ENCODE measurements at regions not wholly inside any gene's neighbourhood (a gene's known extent, or its start where the extent isn't known, plus 50 kb on each side); places are given as distances from the start of the nearest gene placed in this dataset.

DNA sequence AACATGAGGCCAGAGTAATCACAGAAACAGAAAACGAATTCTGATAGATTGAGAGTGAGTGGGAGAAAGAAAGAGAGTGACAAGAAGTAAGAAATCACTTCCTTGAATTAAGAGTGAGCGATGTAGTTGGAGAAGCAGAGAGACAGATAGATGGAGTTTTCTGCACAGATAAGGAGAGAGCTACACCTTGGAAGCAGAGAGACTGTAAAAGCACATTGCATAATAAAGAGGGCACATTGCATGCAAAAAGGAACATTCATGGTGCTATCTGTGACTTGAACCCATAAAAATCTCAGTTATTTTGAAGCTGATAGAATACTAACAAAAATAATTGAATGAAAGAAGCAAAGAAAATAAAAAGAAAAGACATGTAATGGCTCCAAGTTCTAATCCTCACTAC is 943.8 kb downstream of the NR2F1-AS1 start:
- H3K27ac ChIP-seq (ENCODE audit: low read depth): no peak overlapping the region
- H3K9me3 Mint-ChIP-seq: no peaks in the 10 kb centered on the region
- DNase-seq (ENCODE audit: low spot score) (peak; percentile 19), ATAC-seq (peak; percentile 70)
- H3K4me2 ChIP-seq: peak overlapping the region; percentile 62
- peaks cover 4% of the 10 kb centered on the region; the same call in 1 of the 3 replicates for H3K36me3 Mint-ChIP-seq (ENCODE audit: low read depth)
- H3K36me3 ChIP-seq (ENCODE audit: insufficient read depth): no peaks in the 10 kb centered on the region
- TF ChIP-seq JUNB (IDR thresholded peaks at IDR 0.05; ENCODE audit: unreplicated experiment) (no peak), POLR2AphosphoS5 (IDR thresholded peaks at IDR 0.05; ENCODE audit: low read depth) (no peak), EZH2phosphoT487 (IDR thresholded peaks at IDR 0.05; ENCODE audit: unreplicated experiment) (no peak), ZNF331 (CRISPR knock-in tag; IDR thresholded peaks at IDR 0.05; ENCODE audit: low read depth) (no peak), EZH2 (IDR thresholded peaks at IDR 0.05; ENCODE audit: low read depth, unreplicated experiment) (no peak), ZNF114 (CRISPR knock-in tag; IDR thresholded peaks at IDR 0.05) (no peak), CREB1 (CRISPR knock-in tag; IDR thresholded peaks at IDR 0.05; ENCODE audit: low read depth) (no peak), STAT1 (IDR thresholded peaks at IDR 0.05; ENCODE audit: unreplicated experiment) (no peak), NANOG (IDR thresholded peaks at IDR 0.05; ENCODE audit: borderline replicate concordance) (no peak)
- TF ChIP-seq, protein P1, sequence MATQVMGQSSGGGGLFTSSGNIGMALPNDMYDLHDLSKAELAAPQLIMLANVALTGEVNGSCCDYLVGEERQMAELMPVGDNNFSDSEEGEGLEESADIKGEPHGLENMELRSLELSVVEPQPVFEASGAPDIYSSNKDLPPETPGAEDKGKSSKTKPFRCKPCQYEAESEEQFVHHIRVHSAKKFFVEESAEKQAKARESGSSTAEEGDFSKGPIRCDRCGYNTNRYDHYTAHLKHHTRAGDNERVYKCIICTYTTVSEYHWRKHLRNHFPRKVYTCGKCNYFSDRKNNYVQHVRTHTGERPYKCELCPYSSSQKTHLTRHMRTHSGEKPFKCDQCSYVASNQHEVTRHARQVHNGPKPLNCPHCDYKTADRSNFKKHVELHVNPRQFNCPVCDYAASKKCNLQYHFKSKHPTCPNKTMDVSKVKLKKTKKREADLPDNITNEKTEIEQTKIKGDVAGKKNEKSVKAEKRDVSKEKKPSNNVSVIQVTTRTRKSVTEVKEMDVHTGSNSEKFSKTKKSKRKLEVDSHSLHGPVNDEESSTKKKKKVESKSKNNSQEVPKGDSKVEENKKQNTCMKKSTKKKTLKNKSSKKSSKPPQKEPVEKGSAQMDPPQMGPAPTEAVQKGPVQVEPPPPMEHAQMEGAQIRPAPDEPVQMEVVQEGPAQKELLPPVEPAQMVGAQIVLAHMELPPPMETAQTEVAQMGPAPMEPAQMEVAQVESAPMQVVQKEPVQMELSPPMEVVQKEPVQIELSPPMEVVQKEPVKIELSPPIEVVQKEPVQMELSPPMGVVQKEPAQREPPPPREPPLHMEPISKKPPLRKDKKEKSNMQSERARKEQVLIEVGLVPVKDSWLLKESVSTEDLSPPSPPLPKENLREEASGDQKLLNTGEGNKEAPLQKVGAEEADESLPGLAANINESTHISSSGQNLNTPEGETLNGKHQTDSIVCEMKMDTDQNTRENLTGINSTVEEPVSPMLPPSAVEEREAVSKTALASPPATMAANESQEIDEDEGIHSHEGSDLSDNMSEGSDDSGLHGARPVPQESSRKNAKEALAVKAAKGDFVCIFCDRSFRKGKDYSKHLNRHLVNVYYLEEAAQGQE (IDR thresholded peaks at IDR 0.05; ENCODE audit: unreplicated experiment): no peak
- TF ChIP-seq, protein P2, sequence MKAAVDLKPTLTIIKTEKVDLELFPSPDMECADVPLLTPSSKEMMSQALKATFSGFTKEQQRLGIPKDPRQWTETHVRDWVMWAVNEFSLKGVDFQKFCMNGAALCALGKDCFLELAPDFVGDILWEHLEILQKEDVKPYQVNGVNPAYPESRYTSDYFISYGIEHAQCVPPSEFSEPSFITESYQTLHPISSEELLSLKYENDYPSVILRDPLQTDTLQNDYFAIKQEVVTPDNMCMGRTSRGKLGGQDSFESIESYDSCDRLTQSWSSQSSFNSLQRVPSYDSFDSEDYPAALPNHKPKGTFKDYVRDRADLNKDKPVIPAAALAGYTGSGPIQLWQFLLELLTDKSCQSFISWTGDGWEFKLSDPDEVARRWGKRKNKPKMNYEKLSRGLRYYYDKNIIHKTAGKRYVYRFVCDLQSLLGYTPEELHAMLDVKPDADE (IDR thresholded peaks at IDR 0.05): no peak
- TF ChIP-seq, protein P3, sequence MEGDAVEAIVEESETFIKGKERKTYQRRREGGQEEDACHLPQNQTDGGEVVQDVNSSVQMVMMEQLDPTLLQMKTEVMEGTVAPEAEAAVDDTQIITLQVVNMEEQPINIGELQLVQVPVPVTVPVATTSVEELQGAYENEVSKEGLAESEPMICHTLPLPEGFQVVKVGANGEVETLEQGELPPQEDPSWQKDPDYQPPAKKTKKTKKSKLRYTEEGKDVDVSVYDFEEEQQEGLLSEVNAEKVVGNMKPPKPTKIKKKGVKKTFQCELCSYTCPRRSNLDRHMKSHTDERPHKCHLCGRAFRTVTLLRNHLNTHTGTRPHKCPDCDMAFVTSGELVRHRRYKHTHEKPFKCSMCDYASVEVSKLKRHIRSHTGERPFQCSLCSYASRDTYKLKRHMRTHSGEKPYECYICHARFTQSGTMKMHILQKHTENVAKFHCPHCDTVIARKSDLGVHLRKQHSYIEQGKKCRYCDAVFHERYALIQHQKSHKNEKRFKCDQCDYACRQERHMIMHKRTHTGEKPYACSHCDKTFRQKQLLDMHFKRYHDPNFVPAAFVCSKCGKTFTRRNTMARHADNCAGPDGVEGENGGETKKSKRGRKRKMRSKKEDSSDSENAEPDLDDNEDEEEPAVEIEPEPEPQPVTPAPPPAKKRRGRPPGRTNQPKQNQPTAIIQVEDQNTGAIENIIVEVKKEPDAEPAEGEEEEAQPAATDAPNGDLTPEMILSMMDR (conservative IDR thresholded peaks at IDR 0.05; ENCODE audit: low read depth in 2 of 2): no peak
- TF ChIP-seq, protein P4, sequence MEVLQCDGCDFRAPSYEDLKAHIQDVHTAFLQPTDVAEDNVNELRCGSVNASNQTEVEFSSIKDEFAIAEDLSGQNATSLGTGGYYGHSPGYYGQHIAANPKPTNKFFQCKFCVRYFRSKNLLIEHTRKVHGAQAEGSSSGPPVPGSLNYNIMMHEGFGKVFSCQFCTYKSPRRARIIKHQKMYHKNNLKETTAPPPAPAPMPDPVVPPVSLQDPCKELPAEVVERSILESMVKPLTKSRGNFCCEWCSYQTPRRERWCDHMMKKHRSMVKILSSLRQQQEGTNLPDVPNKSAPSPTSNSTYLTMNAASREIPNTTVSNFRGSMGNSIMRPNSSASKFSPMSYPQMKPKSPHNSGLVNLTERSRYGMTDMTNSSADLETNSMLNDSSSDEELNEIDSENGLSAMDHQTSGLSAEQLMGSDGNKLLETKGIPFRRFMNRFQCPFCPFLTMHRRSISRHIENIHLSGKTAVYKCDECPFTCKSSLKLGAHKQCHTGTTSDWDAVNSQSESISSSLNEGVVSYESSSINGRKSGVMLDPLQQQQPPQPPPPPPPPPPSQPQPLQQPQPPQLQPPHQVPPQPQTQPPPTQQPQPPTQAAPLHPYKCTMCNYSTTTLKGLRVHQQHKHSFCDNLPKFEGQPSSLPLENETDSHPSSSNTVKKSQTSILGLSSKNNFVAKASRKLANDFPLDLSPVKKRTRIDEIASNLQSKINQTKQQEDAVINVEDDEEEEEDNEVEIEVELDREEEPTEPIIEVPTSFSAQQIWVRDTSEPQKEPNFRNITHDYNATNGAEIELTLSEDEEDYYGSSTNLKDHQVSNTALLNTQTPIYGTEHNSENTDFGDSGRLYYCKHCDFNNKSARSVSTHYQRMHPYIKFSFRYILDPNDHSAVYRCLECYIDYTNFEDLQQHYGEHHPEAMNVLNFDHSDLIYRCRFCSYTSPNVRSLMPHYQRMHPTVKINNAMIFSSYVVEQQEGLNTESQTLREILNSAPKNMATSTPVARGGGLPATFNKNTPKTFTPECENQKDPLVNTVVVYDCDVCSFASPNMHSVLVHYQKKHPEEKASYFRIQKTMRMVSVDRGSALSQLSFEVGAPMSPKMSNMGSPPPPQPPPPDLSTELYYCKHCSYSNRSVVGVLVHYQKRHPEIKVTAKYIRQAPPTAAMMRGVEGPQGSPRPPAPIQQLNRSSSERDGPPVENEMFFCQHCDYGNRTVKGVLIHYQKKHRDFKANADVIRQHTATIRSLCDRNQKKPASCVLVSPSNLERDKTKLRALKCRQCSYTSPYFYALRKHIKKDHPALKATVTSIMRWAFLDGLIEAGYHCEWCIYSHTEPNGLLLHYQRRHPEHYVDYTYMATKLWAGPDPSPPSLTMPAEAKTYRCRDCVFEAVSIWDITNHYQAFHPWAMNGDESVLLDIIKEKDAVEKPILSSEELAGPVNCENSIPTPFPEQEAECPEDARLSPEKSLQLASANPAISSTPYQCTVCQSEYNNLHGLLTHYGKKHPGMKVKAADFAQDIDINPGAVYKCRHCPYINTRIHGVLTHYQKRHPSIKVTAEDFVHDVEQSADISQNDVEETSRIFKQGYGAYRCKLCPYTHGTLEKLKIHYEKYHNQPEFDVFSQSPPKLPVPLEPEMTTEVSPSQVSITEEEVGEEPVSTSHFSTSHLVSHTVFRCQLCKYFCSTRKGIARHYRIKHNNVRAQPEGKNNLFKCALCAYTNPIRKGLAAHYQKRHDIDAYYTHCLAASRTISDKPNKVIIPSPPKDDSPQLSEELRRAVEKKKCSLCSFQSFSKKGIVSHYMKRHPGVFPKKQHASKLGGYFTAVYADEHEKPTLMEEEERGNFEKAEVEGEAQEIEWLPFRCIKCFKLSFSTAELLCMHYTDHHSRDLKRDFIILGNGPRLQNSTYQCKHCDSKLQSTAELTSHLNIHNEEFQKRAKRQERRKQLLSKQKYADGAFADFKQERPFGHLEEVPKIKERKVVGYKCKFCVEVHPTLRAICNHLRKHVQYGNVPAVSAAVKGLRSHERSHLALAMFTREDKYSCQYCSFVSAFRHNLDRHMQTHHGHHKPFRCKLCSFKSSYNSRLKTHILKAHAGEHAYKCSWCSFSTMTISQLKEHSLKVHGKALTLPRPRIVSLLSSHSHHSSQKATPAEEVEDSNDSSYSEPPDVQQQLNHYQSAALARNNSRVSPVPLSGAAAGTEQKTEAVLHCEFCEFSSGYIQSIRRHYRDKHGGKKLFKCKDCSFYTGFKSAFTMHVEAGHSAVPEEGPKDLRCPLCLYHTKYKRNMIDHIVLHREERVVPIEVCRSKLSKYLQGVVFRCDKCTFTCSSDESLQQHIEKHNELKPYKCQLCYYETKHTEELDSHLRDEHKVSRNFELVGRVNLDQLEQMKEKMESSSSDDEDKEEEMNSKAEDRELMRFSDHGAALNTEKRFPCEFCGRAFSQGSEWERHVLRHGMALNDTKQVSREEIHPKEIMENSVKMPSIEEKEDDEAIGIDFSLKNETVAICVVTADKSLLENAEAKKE (CRISPR knock-in tag; IDR thresholded peaks at IDR 0.05): no peak
- peaks cover 34% of the 10 kb centered on the region for H3K4me1 Mint-ChIP-seq
- no peaks in the 10 kb centered on the region for H3K27me3 Mint-ChIP-seq (ENCODE audit: insufficient read depth, low read depth, poor library complexity)
- H3K4me3 ChIP-seq: 0 out of 2 replicates have a peak overlapping the region, but pooled peaks have one; percentile 17
- no peaks in the 10 kb centered on the region for H4K20me1 ChIP-seq (replicated peaks; ENCODE audit: insufficient read depth)
- no peaks in the 10 kb centered on the region for H3K9me2 ChIP-seq (ENCODE audit: insufficient read depth)
- H3F3A ChIP-seq (replicated peaks; ENCODE audit: low read depth): no peaks in the 10 kb centered on the region
- H3K4me3 Mint-ChIP-seq: peak overlapping the region; percentile 28; the same call in 2 of the 3 replicates
- no peaks in the 10 kb centered on the region for H3K79me2 ChIP-seq (replicated peaks; ENCODE audit: insufficient read depth)
- peaks cover 28% of the 10 kb centered on the region for H3K4me1 ChIP-seq (ENCODE audit: insufficient read depth)
- H2AFZ ChIP-seq: no peak overlapping the region
- H3K27me3 ChIP-seq (ENCODE audit: insufficient read depth): no peaks in the 10 kb centered on the region
- peak overlapping the region; percentile 83 for H3K27ac Mint-ChIP-seq

Measured in GM23338 (cell line).